ENCODE measurements at regions not wholly inside any gene's neighbourhood (a gene's known extent, or its start where the extent isn't known, plus 50 kb on each side); places are given as distances from the start of the nearest gene placed in this dataset.

DNA sequence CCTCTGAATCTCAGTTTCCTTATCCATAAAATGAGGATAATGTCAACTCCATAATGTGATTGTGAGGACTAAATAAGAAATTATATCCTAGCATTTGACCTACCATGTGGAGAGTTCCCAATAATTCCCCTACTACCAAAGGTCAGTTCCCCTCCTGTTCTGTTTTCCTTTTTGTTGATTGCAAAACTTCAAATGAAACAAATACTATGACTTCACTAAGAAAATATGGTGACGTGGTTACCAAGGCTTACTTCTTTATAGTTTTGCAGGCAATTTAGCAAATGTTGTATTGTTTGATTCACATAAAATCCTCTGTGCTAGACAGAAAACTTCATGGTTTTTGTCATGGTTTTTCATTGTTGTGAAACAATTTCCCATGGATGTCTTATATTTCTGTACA, 153.8 kb upstream of the RORA start:
- no peak overlapping the region for H3K27ac ChIP-seq
- no peaks in the 10 kb centered on the region for H3K27me3 ChIP-seq (replicated peaks; ENCODE audit: insufficient read depth)
- no peaks in the 10 kb centered on the region for H3K36me3 ChIP-seq
- intact Hi-C loops (cut with DNase I): no loop called here
- TF ChIP-seq POLR2AphosphoS5 (IDR thresholded peaks at IDR 0.05) (no peak), CTCF (IDR thresholded peaks at IDR 0.05) (no peak), POLR2A (IDR thresholded peaks at IDR 0.05) (no peak)
- no peaks in the 10 kb centered on the region for H3K9me3 ChIP-seq
- 62% methylated on average over 1 of the region's 1 CpG for WGBS
- no peak for DNase-seq (ENCODE audit: low spot score)
- no peak overlapping the region for H3K4me3 ChIP-seq
- H3K4me1 ChIP-seq (replicated peaks): no peaks in the 10 kb centered on the region

GRCh38 chr15:61381501-61381900, 152.4 kb upstream of the RORA start:
- WGBS: 73% methylated on average over 3 of the region's 3 CpGs
- intact Hi-C loops (cut with DNase I): no loop called here
- Histone ChIP-seq H3K9me3 (no peaks in the 10 kb centered on the region), H3K36me3 (no peaks in the 10 kb centered on the region), H3K27me3 (replicated peaks; ENCODE audit: insufficient read depth) (no peaks in the 10 kb centered on the region), H3K27ac (no peak overlapping the region), H3K4me1 (replicated peaks) (no peaks in the 10 kb centered on the region), H3K4me3 (no peak overlapping the region)
- DNase-seq (ENCODE audit: low spot score): no peak
- TF ChIP-seq POLR2AphosphoS5 (IDR thresholded peaks at IDR 0.05) (no peak), POLR2A (IDR thresholded peaks at IDR 0.05) (no peak), CTCF (IDR thresholded peaks at IDR 0.05) (no peak)

- TF ChIP-seq POLR2AphosphoS5 (IDR thresholded peaks at IDR 0.05) (no peak), POLR2A (IDR thresholded peaks at IDR 0.05) (no peak), CTCF (IDR thresholded peaks at IDR 0.05) (no peak)
- H3K36me3 ChIP-seq: no peaks in the 10 kb centered on the region
- no peaks in the 10 kb centered on the region for H3K27me3 ChIP-seq (replicated peaks; ENCODE audit: insufficient read depth)
- intact Hi-C loops (cut with DNase I): no loop called here
- DNase-seq (ENCODE audit: low spot score): no peak
- no peak overlapping the region for H3K4me3 ChIP-seq
- WGBS: 81% methylated on average over 2 of the region's 2 CpGs
- H3K4me1 ChIP-seq (replicated peaks): no peaks in the 10 kb centered on the region
- no peaks in the 10 kb centered on the region for H3K9me3 ChIP-seq
- no peak overlapping the region for H3K27ac ChIP-seq
These were observed 151.2 kb upstream of the RORA start for GRCh38 chr15:61380270-61380669.

- no peak overlapping the region for H3K27ac ChIP-seq
- no peaks in the 10 kb centered on the region for H3K36me3 ChIP-seq
- intact Hi-C loops (cut with DNase I): no loop called here
- H3K4me3 ChIP-seq: no peak overlapping the region
- H3K9me3 ChIP-seq: no peaks in the 10 kb centered on the region
- no peaks in the 10 kb centered on the region for H3K27me3 ChIP-seq (replicated peaks; ENCODE audit: insufficient read depth)
- DNase-seq (ENCODE audit: low spot score): no peak
- 80% methylated on average over 1 of the region's 1 CpG for WGBS
- H3K4me1 ChIP-seq (replicated peaks): no peaks in the 10 kb centered on the region
- TF ChIP-seq CTCF (IDR thresholded peaks at IDR 0.05): no peak
- no peak for TF ChIP-seq POLR2A (IDR thresholded peaks at IDR 0.05)
- no peak for TF ChIP-seq POLR2AphosphoS5 (IDR thresholded peaks at IDR 0.05)
These were observed 149.9 kb upstream of the RORA start for GRCh38 chr15:61379005-61379404.

DNA sequence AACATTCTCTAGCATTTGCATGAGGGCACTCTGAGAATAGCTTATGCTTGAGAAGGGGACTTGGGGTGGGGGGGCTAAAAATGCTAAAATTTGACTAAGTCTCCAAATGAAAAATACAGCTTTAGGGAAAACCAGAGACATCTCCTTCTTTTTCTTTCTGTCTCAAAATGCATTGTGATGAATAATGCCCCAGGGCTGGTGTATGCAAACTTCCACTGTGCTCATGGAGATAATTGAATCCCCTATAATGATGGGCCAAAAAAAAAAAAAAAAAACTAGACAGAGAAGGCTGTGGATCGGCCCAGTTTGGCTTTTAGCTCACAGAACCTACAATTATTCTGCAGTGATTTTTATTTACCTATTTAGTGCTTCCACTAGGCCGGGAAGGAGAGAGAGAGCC, 147.9 kb upstream of the RORA start:
- TF ChIP-seq CTCF (IDR thresholded peaks at IDR 0.05): no peak
- TF ChIP-seq POLR2AphosphoS5 (IDR thresholded peaks at IDR 0.05): no peak
- no peak for TF ChIP-seq POLR2A (IDR thresholded peaks at IDR 0.05)
- DNase-seq (ENCODE audit: low spot score): no peak
- no peaks in the 10 kb centered on the region for H3K4me1 ChIP-seq (replicated peaks)
- H3K9me3 ChIP-seq: no peaks in the 10 kb centered on the region
- H3K27me3 ChIP-seq (replicated peaks; ENCODE audit: insufficient read depth): no peaks in the 10 kb centered on the region
- intact Hi-C loops (cut with DNase I): no loop called here
- no peak overlapping the region for H3K4me3 ChIP-seq
- WGBS: 85% methylated on average over 2 of the region's 2 CpGs
- H3K27ac ChIP-seq: no peak overlapping the region
- H3K36me3 ChIP-seq: no peaks in the 10 kb centered on the region
